A673 (cell line): ENCODE measurements at regions not wholly inside any gene's neighbourhood (a gene's known extent, or its start where the extent isn't known, plus 50 kb on each side); places are given as distances from the start of the nearest gene placed in this dataset.

Source experiments
- EZH2 ChIP-seq: fragments of 200-600 bp; sonication (generic); IDR thresholded peaks from 2 replicates; pipeline ENCODE4 v1.6.1; 2017; ENCODE audit warnings: borderline replicate concordance, low read depth, mild to moderate bottlenecking, mixed read lengths, antibody characterized with exemption, low read length; ENCODE audit not compliant: poor library complexity, severe bottlenecking
- TF ChIP-seq, protein P1 (sequence below): fragments of 300-800, 200-600 bp; sonication (generic); conservative IDR thresholded peaks from 2 replicates; pipeline ENCODE4 v1.5.1; 2017; ENCODE audit warnings: low read depth, mild to moderate bottlenecking, antibody characterized with exemption, low read length, moderate library complexity, mixed read lengths

DNA sequence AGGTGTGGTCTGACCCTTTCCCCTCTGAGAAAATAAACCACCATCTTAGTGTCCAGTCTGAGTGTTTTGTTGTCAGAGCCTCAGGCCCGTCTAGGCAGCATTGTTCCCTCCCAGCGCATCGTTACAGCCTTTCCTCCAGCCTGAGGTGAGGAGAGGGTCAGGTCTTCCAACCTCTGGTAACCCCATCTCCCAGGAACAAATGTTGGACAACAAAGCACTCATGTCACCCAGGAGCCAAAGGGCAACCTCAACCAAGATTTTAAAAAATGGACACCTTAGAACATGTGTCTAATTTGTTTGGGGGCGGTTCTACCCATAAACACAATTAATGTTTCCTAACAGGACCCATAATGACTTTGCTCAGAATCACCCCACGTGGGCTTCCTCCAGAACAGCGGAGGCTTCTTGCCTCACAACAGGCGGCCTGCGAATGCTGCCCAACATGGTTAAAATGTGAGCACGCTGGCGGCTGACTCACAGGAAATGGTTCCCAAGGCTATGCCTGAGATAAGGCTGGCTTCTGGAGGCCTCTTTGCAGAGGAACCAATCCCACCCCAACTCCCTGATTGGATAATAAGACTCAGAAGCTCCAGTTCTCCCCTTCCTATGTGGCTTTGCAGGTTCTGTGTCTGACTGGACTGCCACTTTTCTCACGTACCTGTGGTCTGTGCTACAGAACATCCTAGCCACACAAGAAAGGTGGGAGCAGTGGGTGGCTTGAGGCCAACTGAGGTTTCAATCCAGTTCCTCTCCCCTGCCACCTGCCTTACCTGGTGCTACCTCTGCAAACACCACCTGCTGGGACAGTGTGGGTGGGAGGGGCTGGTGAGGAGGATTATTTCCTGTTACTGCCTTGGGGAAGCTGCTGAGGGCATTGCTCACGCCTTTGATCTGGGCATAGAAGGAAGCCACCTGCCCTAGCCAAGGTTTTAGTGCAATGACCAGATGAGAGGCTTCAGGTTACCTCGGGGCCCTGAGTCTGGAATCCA, 108.8 kb downstream of the B3GNT2 start:
- TF ChIP-seq, protein P1, sequence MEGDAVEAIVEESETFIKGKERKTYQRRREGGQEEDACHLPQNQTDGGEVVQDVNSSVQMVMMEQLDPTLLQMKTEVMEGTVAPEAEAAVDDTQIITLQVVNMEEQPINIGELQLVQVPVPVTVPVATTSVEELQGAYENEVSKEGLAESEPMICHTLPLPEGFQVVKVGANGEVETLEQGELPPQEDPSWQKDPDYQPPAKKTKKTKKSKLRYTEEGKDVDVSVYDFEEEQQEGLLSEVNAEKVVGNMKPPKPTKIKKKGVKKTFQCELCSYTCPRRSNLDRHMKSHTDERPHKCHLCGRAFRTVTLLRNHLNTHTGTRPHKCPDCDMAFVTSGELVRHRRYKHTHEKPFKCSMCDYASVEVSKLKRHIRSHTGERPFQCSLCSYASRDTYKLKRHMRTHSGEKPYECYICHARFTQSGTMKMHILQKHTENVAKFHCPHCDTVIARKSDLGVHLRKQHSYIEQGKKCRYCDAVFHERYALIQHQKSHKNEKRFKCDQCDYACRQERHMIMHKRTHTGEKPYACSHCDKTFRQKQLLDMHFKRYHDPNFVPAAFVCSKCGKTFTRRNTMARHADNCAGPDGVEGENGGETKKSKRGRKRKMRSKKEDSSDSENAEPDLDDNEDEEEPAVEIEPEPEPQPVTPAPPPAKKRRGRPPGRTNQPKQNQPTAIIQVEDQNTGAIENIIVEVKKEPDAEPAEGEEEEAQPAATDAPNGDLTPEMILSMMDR = no peak
- TF ChIP-seq EZH2 = no peak
